ENCODE measurements at regions not wholly inside any gene's neighbourhood (a gene's known extent, or its start where the extent isn't known, plus 50 kb on each side); places are given as distances from the start of the nearest gene placed in this dataset.

DNA sequence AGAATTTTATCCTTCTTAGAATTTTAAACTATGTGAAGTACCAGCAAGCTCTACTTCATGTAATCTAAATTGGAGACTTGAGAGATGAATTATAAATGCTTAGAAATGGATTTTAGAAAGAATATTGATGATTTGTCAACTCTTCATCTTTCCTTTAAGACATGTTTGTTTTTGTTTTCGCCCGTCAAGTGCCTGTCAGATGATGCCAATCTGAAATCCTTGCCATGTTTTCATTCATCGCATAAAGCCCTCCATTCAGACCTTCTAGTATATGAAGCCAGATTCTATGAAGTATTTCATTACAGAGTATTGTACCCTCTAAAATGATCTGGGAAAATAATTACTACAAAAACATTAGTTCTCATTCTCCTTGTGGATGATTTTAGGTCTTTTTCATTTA lies 223.2 kb upstream of the SOX2 start:
- TF ChIP-seq, protein P1, sequence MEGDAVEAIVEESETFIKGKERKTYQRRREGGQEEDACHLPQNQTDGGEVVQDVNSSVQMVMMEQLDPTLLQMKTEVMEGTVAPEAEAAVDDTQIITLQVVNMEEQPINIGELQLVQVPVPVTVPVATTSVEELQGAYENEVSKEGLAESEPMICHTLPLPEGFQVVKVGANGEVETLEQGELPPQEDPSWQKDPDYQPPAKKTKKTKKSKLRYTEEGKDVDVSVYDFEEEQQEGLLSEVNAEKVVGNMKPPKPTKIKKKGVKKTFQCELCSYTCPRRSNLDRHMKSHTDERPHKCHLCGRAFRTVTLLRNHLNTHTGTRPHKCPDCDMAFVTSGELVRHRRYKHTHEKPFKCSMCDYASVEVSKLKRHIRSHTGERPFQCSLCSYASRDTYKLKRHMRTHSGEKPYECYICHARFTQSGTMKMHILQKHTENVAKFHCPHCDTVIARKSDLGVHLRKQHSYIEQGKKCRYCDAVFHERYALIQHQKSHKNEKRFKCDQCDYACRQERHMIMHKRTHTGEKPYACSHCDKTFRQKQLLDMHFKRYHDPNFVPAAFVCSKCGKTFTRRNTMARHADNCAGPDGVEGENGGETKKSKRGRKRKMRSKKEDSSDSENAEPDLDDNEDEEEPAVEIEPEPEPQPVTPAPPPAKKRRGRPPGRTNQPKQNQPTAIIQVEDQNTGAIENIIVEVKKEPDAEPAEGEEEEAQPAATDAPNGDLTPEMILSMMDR (optimal IDR thresholded peaks at IDR 0.05 in 1 of 3, IDR thresholded peaks at IDR 0.05 in 1 of 3, conservative IDR thresholded peaks at IDR 0.05 in 1 of 3; ENCODE audit: extremely low read depth in 1 of 3, insufficient read depth in 2 of 3, low read length in 3 of 3) = no peak
- TF ChIP-seq EZH2 (IDR thresholded peaks at IDR 0.05; ENCODE audit: low read length) = no peak
